Inflammatory macrophage treated with lipopolysaccharide for 4 hours (primary cell): ENCODE measurements at regions not wholly inside any gene's neighbourhood (a gene's known extent, or its start where the extent isn't known, plus 50 kb on each side); places are given as distances from the start of the nearest gene placed in this dataset.
A peak's percentile ranks its signal among the peaks of the same experiment; 100 is the strongest.

Experiments
- DNase-seq: peaks from one replicate; pipeline ENCODE4 v3.0.0-alpha.2; 2020

GRCh38 chr10:129157185-129157584 lies 309.9 kb upstream of the MGMT start:
- no peak for DNase-seq

GRCh38 chr10:129161150-129161549 lies 305.9 kb upstream of the MGMT start:
- peak; percentile 74 for DNase-seq

GRCh38 chr10:129163531-129163930 lies 303.5 kb upstream of the MGMT start:
- DNase-seq: no peak

GRCh38 chr10:129165076-129165720 lies 301.8 kb upstream of the MGMT start:
- no peak for DNase-seq

GRCh38 chr10:129165770-129166169 lies 301.3 kb upstream of the MGMT start:
- DNase-seq: no peak

GRCh38 chr10:129168660-129169059 lies 298.4 kb upstream of the MGMT start:
- DNase-seq: no peak

- no peak for DNase-seq
These were observed 297.9 kb upstream of the MGMT start for GRCh38 chr10:129169115-129169514.

GRCh38 chr10:129170812-129171211 lies 296.2 kb upstream of the MGMT start:
- DNase-seq: no peak

- no peak for DNase-seq
These were observed 295.2 kb upstream of the MGMT start for GRCh38 chr10:129171812-129172211.

GRCh38 chr10:129174232-129175014 lies 292.6 kb upstream of the MGMT start:
- DNase-seq: peak; percentile 2

- DNase-seq: no peak
These were observed 287.6 kb upstream of the MGMT start for GRCh38 chr10:129179245-129179971.

GRCh38 chr10:129179972-129180678 lies 286.9 kb upstream of the MGMT start:
- no peak for DNase-seq

- DNase-seq: no peak
These were observed 282.8 kb upstream of the MGMT start for GRCh38 chr10:129184196-129184595.

GRCh38 chr10:129187331-129187730 lies 279.7 kb upstream of the MGMT start:
- DNase-seq: no peak

- DNase-seq: no peak
These were observed 275.2 kb upstream of the MGMT start for GRCh38 chr10:129191797-129192196.

- DNase-seq: no peak
These were observed 274.5 kb upstream of the MGMT start for GRCh38 chr10:129192344-129193128.

- no peak for DNase-seq
These were observed 273.9 kb upstream of the MGMT start for GRCh38 chr10:129193148-129193547.

- no peak for DNase-seq
These were observed 272.7 kb upstream of the MGMT start for GRCh38 chr10:129194181-129194870.

GRCh38 chr10:129199826-129200225 lies 267.2 kb upstream of the MGMT start:
- DNase-seq: no peak

- DNase-seq: no peak
These were observed 263.2 kb upstream of the MGMT start for GRCh38 chr10:129203819-129204218.

- no peak for DNase-seq
These were observed 259.7 kb upstream of the MGMT start for GRCh38 chr10:129207297-129207696.

GRCh38 chr10:129210876-129211275 lies 256.2 kb upstream of the MGMT start:
- no peak for DNase-seq
